Skeletal muscle tissue (tissue), 3 donors: ENCODE measurements at regions not wholly inside any gene's neighbourhood (a gene's known extent, or its start where the extent isn't known, plus 50 kb on each side); places are given as distances from the start of the nearest gene placed in this dataset.
"Not testable (repeated sequence)": the region's sequence is repeated elsewhere in the genome, so short reads cannot be mapped to it uniquely, and the experiment has no call there.

Source experiments
- H3K27ac ChIP-seq: one replicate; pipeline ENCODE4 v1.7.0; 2013; ENCODE audit warnings: mild to moderate bottlenecking, low read depth, low read length, inconsistent platforms
- H3K27me3 ChIP-seq, 3 donors: one replicate each; pipeline ENCODE4 v1.7.0; 2013; ENCODE audit warnings: low read length in 3 of 3; ENCODE audit not compliant: control insufficient read depth in 3 of 3, insufficient read depth in 3 of 3
- H3K36me3 ChIP-seq, 3 donors: one replicate each; pipeline ENCODE4 v1.7.0; 2013; ENCODE audit warnings: low read length in 3 of 3; ENCODE audit not compliant: control insufficient read depth in 3 of 3, insufficient read depth in 3 of 3
- H3K4me1 ChIP-seq, 3 donors: one replicate each; pipeline ENCODE4 v1.7.0; 2013; ENCODE audit warnings: low read length in 3 of 3, mild to moderate bottlenecking in 3 of 3; ENCODE audit not compliant: control insufficient read depth in 3 of 3, insufficient read depth in 3 of 3
- H3K4me3 ChIP-seq, 3 donors: one replicate each; pipeline ENCODE4 v1.7.0; 2013; ENCODE audit warnings: low read length in 3 of 3
- H3K9ac ChIP-seq, 3 donors: one replicate each; pipeline ENCODE4 v1.7.0; 2013; ENCODE audit warnings: low read length in 3 of 3, mild to moderate bottlenecking in 3 of 3, moderate library complexity in 2 of 3, low read depth in 1 of 3
- H3K9me3 ChIP-seq, 3 donors: one replicate each; pipeline ENCODE4 v1.7.0; 2013; ENCODE audit warnings: low read length in 3 of 3; ENCODE audit not compliant: control insufficient read depth in 3 of 3
- donor health status: Osteomylitis.

GRCh38 chr6:12610862-12611261, 105.7 kb upstream of the PHACTR1 start:
- Histone ChIP-seq H3K9me3 (no peaks in the 10 kb centered on the region), H3K4me3 (no peak overlapping the region), H3K27ac (no peak overlapping the region), H3K36me3 (no peaks in the 10 kb centered on the region), H3K27me3 (peaks cover 0 to 4% (median 0%) of the 10 kb centered on the region in 3 donors), H3K9ac (no peak overlapping the region), H3K4me1 (no peaks in the 10 kb centered on the region)

DNA sequence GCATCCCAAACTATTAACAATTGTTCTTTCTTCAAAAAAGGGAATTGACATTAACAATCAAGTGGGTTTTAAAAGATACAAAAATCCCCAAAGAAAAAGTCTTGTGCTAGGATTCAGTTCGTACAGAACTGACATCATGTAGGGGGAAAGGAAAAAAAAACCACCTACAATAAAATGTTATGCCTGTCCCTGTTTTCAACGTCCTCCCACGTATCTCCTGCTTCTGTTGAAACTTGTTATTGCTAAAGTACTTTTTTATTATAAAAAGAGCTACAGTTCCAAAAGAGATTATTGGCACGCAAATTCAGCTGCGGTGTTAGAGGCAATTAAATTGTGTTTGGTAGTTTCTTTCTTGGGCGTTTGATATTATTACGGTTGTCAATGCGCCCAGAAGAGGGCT, 102.8 kb upstream of the PHACTR1 start:
- H3K4me1 ChIP-seq, result no peaks in the 10 kb centered on the region
- H3K27ac ChIP-seq, result no peak overlapping the region
- H3K36me3 ChIP-seq, result no peaks in the 10 kb centered on the region
- H3K9me3 ChIP-seq, result no peaks in the 10 kb centered on the region
- no peak overlapping the region for H3K9ac ChIP-seq
- peaks cover 0 to 2% (median 0%) of the 10 kb centered on the region in 3 donors for H3K27me3 ChIP-seq
- no peak overlapping the region for H3K4me3 ChIP-seq

- H3K36me3 ChIP-seq, result no peaks in the 10 kb centered on the region
- H3K27me3 ChIP-seq, result no peaks in the 10 kb centered on the region
- no peak overlapping the region for H3K27ac ChIP-seq
- no peaks in the 10 kb centered on the region for H3K9me3 ChIP-seq
- no peak overlapping the region for H3K9ac ChIP-seq
- no peak overlapping the region for H3K4me3 ChIP-seq
- no peaks in the 10 kb centered on the region for H3K4me1 ChIP-seq
These were observed 102.1 kb upstream of the PHACTR1 start for GRCh38 chr6:12614456-12614855.

DNA sequence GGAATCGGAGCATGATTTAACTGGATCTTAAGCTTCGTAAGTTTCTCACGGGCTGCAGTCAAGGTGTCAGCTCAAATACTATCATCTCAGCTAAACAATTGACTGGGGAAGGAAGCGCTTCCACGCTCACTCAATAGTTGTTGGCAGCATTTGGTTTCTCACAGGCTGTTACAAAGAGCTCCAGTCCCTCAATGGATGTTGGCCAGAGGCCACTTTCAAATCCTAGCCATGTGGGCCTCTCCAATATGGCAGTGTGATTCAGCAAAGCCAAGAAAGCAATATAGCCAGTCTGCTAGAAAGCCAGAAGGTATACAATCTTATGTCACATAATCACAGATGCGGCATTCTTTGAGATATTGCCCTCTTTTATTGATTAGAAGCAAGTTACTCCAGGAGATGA, 98.3 kb upstream of the PHACTR1 start:
- Histone ChIP-seq H3K9ac (no peak overlapping the region), H3K27me3 (no peaks in the 10 kb centered on the region), H3K4me1 (no peaks in the 10 kb centered on the region), H3K9me3 (no peaks in the 10 kb centered on the region), H3K36me3 (no peaks in the 10 kb centered on the region), H3K27ac (no peak overlapping the region), H3K4me3 (no peak overlapping the region)

GRCh38 chr6:12621754-12622153, 94.8 kb upstream of the PHACTR1 start:
- H3K9me3 ChIP-seq, result no peaks in the 10 kb centered on the region
- no peak overlapping the region for H3K27ac ChIP-seq
- no peak overlapping the region for H3K4me3 ChIP-seq
- H3K4me1 ChIP-seq, result no peaks in the 10 kb centered on the region
- no peaks in the 10 kb centered on the region for H3K36me3 ChIP-seq
- no peaks in the 10 kb centered on the region for H3K27me3 ChIP-seq
- H3K9ac ChIP-seq, result no peak overlapping the region

DNA sequence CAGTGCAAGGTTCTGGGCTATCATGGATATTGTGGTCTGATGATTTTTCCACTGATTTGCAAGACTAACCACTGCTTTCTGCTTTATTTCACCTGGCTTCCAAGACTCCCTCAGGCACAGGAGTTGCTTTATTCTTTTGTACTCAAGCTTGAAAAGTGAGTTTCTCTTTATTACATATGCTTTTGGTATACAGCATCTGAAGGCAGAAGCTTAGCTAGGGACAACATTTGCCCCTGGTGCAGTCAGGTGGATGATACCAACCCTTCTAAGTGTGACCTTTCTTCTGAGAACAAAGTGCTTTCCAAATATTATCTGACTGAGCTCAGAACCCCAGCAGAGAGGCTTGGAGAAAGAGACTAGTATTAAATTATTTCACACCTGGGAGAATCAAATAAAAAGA, 94.0 kb upstream of the PHACTR1 start:
- Histone ChIP-seq H3K4me3 (no peak overlapping the region), H3K9ac (no peak overlapping the region), H3K27ac (no peak overlapping the region), H3K36me3 (no peaks in the 10 kb centered on the region), H3K4me1 (no peaks in the 10 kb centered on the region), H3K27me3 (no peaks in the 10 kb centered on the region), H3K9me3 (no peaks in the 10 kb centered on the region)

DNA sequence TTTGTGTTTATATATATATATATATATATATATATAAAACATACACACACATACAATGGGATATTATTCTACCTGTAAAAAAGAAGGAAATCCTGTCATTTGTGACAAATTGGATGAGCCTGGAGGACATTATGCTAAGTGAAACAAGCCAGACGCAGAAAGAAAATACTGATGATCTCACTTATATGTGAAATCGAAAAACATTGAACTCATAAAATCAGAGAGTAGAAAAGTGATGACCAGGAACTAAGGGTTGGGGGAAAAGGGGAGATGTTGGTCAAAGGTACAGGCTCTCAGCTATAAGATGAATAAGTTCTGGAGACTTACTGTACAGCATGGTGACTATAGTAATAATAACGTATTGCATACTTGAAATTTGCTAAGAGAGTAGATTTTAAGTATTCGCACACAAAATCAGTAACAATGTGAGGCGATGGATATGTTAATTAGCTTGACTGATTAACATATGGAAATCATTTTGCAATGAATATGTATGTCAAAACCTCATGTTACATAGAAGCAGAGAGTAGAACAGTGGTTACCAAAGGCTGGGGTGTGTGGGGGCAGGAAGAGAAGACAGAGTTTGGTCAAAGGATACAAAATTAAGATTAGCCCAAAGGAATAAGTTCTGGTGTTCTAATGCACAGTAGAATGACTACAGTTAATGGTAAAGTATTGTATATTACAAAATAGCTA, 92.3 kb upstream of the PHACTR1 start:
- H3K27ac ChIP-seq, result no peak overlapping the region
- no peaks in the 10 kb centered on the region for H3K4me1 ChIP-seq
- no peaks in the 10 kb centered on the region for H3K9me3 ChIP-seq
- H3K27me3 ChIP-seq, result no peaks in the 10 kb centered on the region
- H3K4me3 ChIP-seq, result no peak overlapping the region
- H3K9ac ChIP-seq, result no peak overlapping the region
- H3K36me3 ChIP-seq, result no peaks in the 10 kb centered on the region

- no peaks in the 10 kb centered on the region for H3K9me3 ChIP-seq
- H3K27me3 ChIP-seq, result no peaks in the 10 kb centered on the region
- no peaks in the 10 kb centered on the region for H3K4me1 ChIP-seq
- no peak overlapping the region for H3K4me3 ChIP-seq
- H3K27ac ChIP-seq, result no peak overlapping the region
- H3K36me3 ChIP-seq, result no peaks in the 10 kb centered on the region
- H3K9ac ChIP-seq, result no peak overlapping the region
These were observed 89.5 kb upstream of the PHACTR1 start for GRCh38 chr6:12627053-12627452.

GRCh38 chr6:12628327-12628726, 88.2 kb upstream of the PHACTR1 start:
- Histone ChIP-seq H3K9ac (no peak overlapping the region), H3K9me3 (no peaks in the 10 kb centered on the region), H3K36me3 (no peaks in the 10 kb centered on the region), H3K4me3 (no peak overlapping the region), H3K27me3 (no peaks in the 10 kb centered on the region), H3K27ac (no peak overlapping the region), H3K4me1 (no peaks in the 10 kb centered on the region)

DNA sequence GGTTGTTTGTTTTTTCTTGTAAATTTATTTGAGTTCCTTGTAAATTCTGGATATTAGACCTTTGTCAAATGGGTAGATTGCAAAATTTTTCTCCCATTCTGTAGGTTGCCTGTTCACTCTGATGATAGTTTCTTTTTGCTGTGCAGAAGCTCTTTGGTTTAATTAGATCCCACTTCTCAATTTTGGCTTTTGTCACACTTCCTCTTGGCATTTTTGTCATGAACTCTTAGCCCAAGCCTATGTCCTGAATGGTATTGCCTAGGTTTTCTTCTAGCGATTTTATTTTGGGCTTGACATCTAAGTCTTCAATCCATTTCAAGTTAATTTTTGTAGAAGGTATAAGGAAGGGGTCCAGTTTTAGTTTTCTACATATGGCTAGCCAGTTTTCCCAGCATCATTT, 82.8 kb upstream of the PHACTR1 start:
- not testable (repeated sequence) for H3K4me3 ChIP-seq, H3K9me3 ChIP-seq, H3K9ac ChIP-seq, H3K4me1 ChIP-seq, H3K36me3 ChIP-seq, H3K27ac ChIP-seq, H3K27me3 ChIP-seq
